Gastroesophageal sphincter (tissue), 4 donors: ENCODE measurements at regions not wholly inside any gene's neighbourhood (a gene's known extent, or its start where the extent isn't known, plus 50 kb on each side); places are given as distances from the start of the nearest gene placed in this dataset.

ENCODE experiments used
- ATAC-seq: fragments of 150-250 bp; one replicate; pipeline ENCODE4 v1.9.1; 2016; ENCODE audit warnings: mild to moderate bottlenecking, moderate library complexity
- H3K27ac ChIP-seq, 4 donors: fragments of 200-600 bp; sonication (generic) in 3 of 4; 1 replicate in 3 of 4; 2 replicates in 1 of 4; pipeline ENCODE4 v1.5.1; 2016 to 2019
- H3K27me3 ChIP-seq: fragments of 200-600 bp; sonication (generic); one replicate; pipeline ENCODE4 v1.5.1; 2019
- H3K36me3 ChIP-seq, 2 donors: fragments of 200-600 bp; sonication (generic); one replicate each; pipeline ENCODE4 v1.5.1; 2019; ENCODE audit warnings: control low read depth in 1 of 2
- H3K4me1 ChIP-seq, 3 donors: fragments of 200-600 bp; sonication (generic); 1 replicate in 2 of 3; 2 replicates in 1 of 3; pipeline ENCODE4 v1.5.1; 2016 to 2019; ENCODE audit warnings: control low read depth in 2 of 3
- H3K4me3 ChIP-seq, 2 donors: fragments of 200-600 bp; sonication (generic); one replicate each; pipeline ENCODE4 v1.5.1; 2019; ENCODE audit warnings: mild to moderate bottlenecking in 1 of 2, moderate library complexity in 1 of 2
- H3K9me3 ChIP-seq, 3 donors: fragments of 200-600 bp; sonication (generic); one replicate each; pipeline ENCODE4 v1.5.1; 2017 to 2019; ENCODE audit warnings: control low read depth in 2 of 3
- CTCF ChIP-seq, 4 experiments: fragments of 200-600 bp in 2 of 4; fragments of 450-650 bp in 2 of 4; sonication (generic) in 1 of 4; IDR thresholded peaks; one replicate each; pipeline ENCODE4 v1.5.1; 2017 to 2019; ENCODE audit warnings: antibody characterized with exemption in 4 of 4, mild to moderate bottlenecking in 2 of 4, moderate library complexity in 2 of 4
- EP300 ChIP-seq: sonication (generic); formaldehyde crosslinking; IDR thresholded peaks from one replicate; pipeline ENCODE4 v1.6.1; 2017; ENCODE audit warnings: antibody characterized with exemption, mild to moderate bottlenecking
- POLR2A ChIP-seq, 2 donors: fragments of 450-650 bp; IDR thresholded peaks; one replicate each; pipeline ENCODE4 v1.6.1; 2017; ENCODE audit warnings: antibody characterized with exemption in 2 of 2, mild to moderate bottlenecking in 2 of 2, moderate library complexity in 1 of 2
- POLR2AphosphoS5 ChIP-seq: sonication (generic); formaldehyde crosslinking; IDR thresholded peaks from one replicate; pipeline ENCODE4 v1.6.1; 2017; ENCODE audit warnings: antibody characterized with exemption
- WGBS, 2 donors: methylation state at CpG; one replicate each; pipeline ENCODE4 v1.1.5; 2018; ENCODE audit warnings: low coverage in 1 of 2; 5-methylcytosine and 5-hydroxymethylcytosine counted together

DNA sequence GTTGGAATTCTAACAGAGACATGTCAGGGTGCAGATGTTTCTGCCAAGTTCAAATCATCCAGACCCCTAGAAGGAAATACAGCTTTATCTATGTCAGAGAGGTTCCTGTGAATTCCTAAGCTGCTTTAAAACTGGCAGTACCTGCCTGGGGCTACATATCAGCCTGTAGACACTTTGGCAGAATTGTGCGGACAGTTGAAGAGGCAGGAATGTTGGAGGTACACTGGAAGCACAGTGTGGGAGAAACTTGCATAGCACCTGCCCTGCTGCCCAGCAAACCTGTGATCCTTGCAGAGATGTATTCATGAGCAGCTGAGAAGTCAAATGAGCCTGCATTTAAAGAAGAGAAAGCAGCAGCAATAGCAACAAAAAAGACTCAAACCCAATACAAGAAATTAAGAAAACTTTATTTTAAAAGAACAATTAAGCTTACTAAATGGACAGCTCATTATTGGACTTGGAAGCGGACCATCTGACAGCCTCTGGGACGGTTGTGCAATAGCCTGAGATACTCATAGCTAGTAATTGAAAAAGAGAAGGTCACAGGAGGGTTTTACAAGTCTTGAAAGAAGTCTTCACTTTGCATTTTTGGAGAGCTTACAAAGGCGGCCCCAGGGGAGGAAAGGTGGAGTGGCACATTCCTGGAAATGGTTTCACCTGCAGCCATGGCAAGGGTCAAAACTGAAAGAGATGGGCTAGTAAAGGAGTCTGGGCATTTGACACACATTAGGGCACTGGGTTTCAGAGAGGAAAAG is 280.9 kb upstream of the FLRT2 start:
- no peaks in the 10 kb centered on the region for H3K27me3 ChIP-seq
- no peak overlapping the region for H3K27ac ChIP-seq
- H3K9me3 ChIP-seq, result no peaks in the 10 kb centered on the region
- no peak for TF ChIP-seq POLR2AphosphoS5
- no peak for TF ChIP-seq POLR2A (IDR thresholded peaks at IDR 0.05)
- no peak for TF ChIP-seq CTCF (IDR thresholded peaks at IDR 0.05)
- no peak for TF ChIP-seq EP300
- no peak for ATAC-seq
- WGBS, 2 donors, result 82 to 85% methylated on average over 3 of the region's 4 CpGs
- H3K36me3 ChIP-seq, result no peaks in the 10 kb centered on the region
- H3K4me1 ChIP-seq, result no peaks in the 10 kb centered on the region
- no peak overlapping the region for H3K4me3 ChIP-seq

DNA sequence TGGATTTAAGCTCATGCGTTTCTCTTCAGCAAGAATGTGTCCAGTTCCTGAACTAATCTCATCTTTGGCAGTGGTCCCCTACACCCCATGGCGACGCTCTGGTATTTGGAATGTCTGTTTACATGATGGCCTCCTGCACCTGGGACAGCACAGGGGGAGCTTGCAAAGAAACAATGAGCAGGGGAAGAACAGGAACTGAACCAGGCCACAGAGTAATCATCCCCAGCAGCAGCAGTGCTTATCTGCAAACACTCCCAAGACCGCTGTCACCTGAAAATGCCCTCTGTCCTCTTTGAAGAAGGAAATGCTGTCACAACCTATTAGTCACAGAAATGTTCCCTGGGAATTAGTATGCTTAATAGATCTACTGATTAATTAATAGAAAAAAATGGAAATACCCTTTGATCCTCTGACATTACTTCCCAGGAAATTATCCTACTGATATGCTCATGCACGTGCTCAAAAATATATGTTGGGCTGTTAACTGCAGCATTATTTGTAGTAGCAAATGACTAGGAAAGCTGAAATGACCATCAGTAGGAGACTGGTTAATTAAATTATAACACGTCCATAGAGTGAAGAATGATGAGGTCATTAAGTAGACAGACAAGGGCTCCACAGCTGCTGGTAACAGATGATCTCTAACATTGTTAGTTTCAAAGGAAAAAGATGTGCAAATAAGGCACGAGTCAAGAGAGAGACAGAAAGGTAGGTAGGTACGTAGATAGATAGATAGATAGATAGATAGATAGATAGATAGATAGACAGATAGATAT is 279.3 kb upstream of the FLRT2 start:
- Histone ChIP-seq H3K27ac (no peak overlapping the region), H3K27me3 (no peaks in the 10 kb centered on the region), H3K4me1 (no peaks in the 10 kb centered on the region), H3K36me3 (no peaks in the 10 kb centered on the region), H3K9me3 (no peaks in the 10 kb centered on the region), H3K4me3 (no peak overlapping the region)
- WGBS, 2 donors, result 58 to 71% methylated on average over 6 to 7 of the region's 8 CpGs
- no peak for TF ChIP-seq CTCF (IDR thresholded peaks at IDR 0.05)
- TF ChIP-seq POLR2A (IDR thresholded peaks at IDR 0.05), result no peak
- no peak for TF ChIP-seq POLR2AphosphoS5
- TF ChIP-seq EP300, result no peak
- no peak for ATAC-seq

DNA sequence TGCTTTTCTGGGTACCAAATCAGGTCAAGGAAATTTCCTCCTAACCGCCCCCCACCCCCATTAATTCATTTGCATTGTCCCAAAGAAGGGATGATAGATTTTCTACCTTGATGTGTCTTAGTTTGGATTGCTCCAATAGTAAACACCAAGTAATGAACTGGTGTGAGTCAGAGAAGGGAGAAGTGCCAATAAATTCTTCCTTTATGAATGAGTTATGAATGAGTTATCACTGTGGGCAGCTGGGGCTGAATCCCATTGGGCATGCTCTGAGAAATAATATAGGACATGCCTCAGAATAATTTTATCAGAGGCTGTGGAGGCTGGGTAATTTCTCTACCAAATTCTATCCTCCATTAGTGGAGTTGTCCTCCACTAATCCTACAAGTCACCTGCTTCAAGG is 277.9 kb upstream of the FLRT2 start:
- TF ChIP-seq CTCF (IDR thresholded peaks at IDR 0.05) (no peak), POLR2AphosphoS5 (no peak)
- H3K27me3 ChIP-seq, result no peaks in the 10 kb centered on the region
- no peak for ATAC-seq
- 78% methylated on average over 1 of the region's 1 CpG; no CpG with 5 or more reads in 1 of the 2 donors for WGBS, 2 donors
- no peaks in the 10 kb centered on the region for H3K36me3 ChIP-seq
- H3K4me1 ChIP-seq, result no peaks in the 10 kb centered on the region
- H3K4me3 ChIP-seq, result no peak overlapping the region
- H3K9me3 ChIP-seq, result no peaks in the 10 kb centered on the region
- H3K27ac ChIP-seq, result no peak overlapping the region

DNA sequence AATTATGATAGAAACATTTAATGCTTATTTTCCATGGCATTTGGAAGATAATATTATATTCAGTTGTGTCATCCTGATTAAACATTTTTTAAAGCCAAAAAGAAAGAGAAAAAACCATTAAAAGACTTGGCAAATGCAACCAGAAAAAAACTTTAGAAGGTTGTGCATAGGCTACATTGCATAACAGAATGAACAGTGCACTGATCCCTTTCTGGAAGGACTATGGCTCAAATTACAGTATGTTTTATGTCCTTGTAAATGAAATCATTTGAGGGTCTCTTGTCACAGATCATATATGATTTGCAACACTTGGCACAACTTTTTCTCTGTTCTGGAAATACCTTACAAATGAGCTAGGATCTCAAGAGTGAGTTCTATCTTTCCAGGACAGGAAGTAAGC is 275.2 kb upstream of the FLRT2 start:
- no peak overlapping the region for H3K27ac ChIP-seq
- no peaks in the 10 kb centered on the region for H3K4me1 ChIP-seq
- no peaks in the 10 kb centered on the region for H3K9me3 ChIP-seq
- no peak for TF ChIP-seq EP300
- no peak for TF ChIP-seq CTCF (IDR thresholded peaks at IDR 0.05)
- no peak for TF ChIP-seq POLR2AphosphoS5
- TF ChIP-seq POLR2A (IDR thresholded peaks at IDR 0.05), result no peak
- H3K27me3 ChIP-seq, result no peaks in the 10 kb centered on the region
- H3K4me3 ChIP-seq, result no peak overlapping the region
- no peak for ATAC-seq
- no peaks in the 10 kb centered on the region for H3K36me3 ChIP-seq

DNA sequence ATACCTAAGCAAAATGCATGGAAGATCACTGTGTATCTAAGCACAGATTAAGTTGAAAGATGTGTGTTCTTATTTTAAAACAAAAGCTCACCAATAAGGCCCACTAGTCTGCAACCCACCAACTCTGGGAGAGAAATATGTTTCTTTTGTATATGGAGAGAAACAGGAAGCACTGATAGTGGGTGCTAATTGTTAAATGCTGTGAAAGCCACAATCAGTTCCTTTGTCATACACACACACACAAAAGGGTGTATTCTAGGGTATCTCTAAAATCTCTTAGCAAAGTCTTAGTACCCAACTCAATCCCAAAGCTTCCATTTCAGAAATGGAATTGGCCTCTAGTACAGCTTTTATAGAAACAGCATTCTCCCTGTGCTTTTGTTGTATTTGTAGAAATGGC is 272.7 kb upstream of the FLRT2 start:
- Histone ChIP-seq H3K4me1 (no peaks in the 10 kb centered on the region), H3K36me3 (no peaks in the 10 kb centered on the region), H3K4me3 (no peak overlapping the region), H3K9me3 (no peaks in the 10 kb centered on the region), H3K27me3 (no peaks in the 10 kb centered on the region), H3K27ac (no peak overlapping the region)
- ATAC-seq, result no peak
- TF ChIP-seq EP300 (no peak), CTCF (IDR thresholded peaks at IDR 0.05) (no peak), POLR2A (IDR thresholded peaks at IDR 0.05) (no peak), POLR2AphosphoS5 (no peak)
